Pancreas (tissue), 10 donors: ENCODE measurements at regions not wholly inside any gene's neighbourhood (a gene's known extent, or its start where the extent isn't known, plus 50 kb on each side); places are given as distances from the start of the nearest gene placed in this dataset.

ENCODE experiments used
- ATAC-seq, 4 donors: fragments of 200-7000 bp; cut with Tn5 transposase; one replicate each; pipeline versions ENCODE4 v1.8.0 to v1.9.1; 2020; ENCODE audit warnings: mild to moderate bottlenecking in 4 of 4, moderate library complexity in 4 of 4
- DNase-seq, 6 donors: peaks; one replicate each; pipeline ENCODE4 v3.0.0-alpha.2; 2020
- FAIRE-seq: peaks from 2 replicates; lab custom pipeline; 2012; peaks lifted over from hg19 to GRCh38; lab: Jason Lieb, UNC
- H3K27ac ChIP-seq, 4 donors: fragments of 200-600 bp; sonication (generic); 1 replicate in 3 of 4; 2 replicates in 1 of 4; pipeline versions ENCODE4 v1.5.0 to v1.8.0; 2020
- H3K27me3 ChIP-seq, 4 donors: fragments of 200-600 bp; one replicate each; pipeline ENCODE4 v1.8.0; 2021
- H3K36me3 ChIP-seq, 3 donors: fragments of 200-600 bp; sonication (generic) in 1 of 3; one replicate each; pipeline versions ENCODE4 v1.5.0 to v1.8.0; 2020 to 2021
- H3K4me1 ChIP-seq, 3 donors: fragments of 200-600 bp; one replicate each; pipeline ENCODE4 v1.8.0; 2021
- H3K4me3 ChIP-seq, 4 donors: fragments of 200-600 bp; sonication (generic) in 2 of 4; one replicate each; pipeline versions ENCODE4 v1.5.0 to v1.8.0; 2020 to 2021
- H3K9me3 ChIP-seq, 4 donors: fragments of 200-600 bp; one replicate each; pipeline ENCODE4 v1.8.0; 2021
- WGBS, 2 donors: extraction: QIAGEN DNeasy Blood & Tissue Kit; methylation state at CpG; one replicate each; pipeline ENCODE4 v1.1.7; 2013; 5-methylcytosine and 5-hydroxymethylcytosine counted together
- intact Hi-C, 3 donors: fragments of 100-400 bp; cut with DNase I; formaldehyde crosslinking; loops; one replicate each; pipeline versions ENCODE4 v1.11.1 to v1.14.2; 2022
- TF ChIP-seq, protein P1 (sequence below), 4 donors: fragments of 200-600 bp; sonication (generic) in 3 of 4; IDR thresholded peaks; one replicate each; pipeline versions ENCODE4 v1.5.0 to v1.8.0; 2021; ENCODE audit warnings: antibody characterized with exemption in 4 of 4
- donor health status: healthy with polysubstance abuse.
- donor health status: DM: no; HTN: no; CAD: no; lungs with moderate emphysema.
- donor health status: DM: no; HTN: no; CAD: no.
- donor health status: control.
- donor health status: control.
- donor health status: Bipolar disorder and iron deficiency.
- donor health status: DM: yes; HTN: yes; CAD: no.
- donor health status: DM: no; HTN: no; CAD: no.
- donor health status: DM: no; HTN: no; CAD: no.
- donor health status: DM: yes; HTN: yes; CAD: no.

- Histone ChIP-seq H3K9me3 (no peaks in the 10 kb centered on the region), H3K4me1 (no peaks in the 10 kb centered on the region), H3K27ac (no peak overlapping the region), H3K4me3 (no peak overlapping the region), H3K36me3 (no peaks in the 10 kb centered on the region), H3K27me3 (no peaks in the 10 kb centered on the region)
- ATAC-seq: no peak
- TF ChIP-seq, protein P1, sequence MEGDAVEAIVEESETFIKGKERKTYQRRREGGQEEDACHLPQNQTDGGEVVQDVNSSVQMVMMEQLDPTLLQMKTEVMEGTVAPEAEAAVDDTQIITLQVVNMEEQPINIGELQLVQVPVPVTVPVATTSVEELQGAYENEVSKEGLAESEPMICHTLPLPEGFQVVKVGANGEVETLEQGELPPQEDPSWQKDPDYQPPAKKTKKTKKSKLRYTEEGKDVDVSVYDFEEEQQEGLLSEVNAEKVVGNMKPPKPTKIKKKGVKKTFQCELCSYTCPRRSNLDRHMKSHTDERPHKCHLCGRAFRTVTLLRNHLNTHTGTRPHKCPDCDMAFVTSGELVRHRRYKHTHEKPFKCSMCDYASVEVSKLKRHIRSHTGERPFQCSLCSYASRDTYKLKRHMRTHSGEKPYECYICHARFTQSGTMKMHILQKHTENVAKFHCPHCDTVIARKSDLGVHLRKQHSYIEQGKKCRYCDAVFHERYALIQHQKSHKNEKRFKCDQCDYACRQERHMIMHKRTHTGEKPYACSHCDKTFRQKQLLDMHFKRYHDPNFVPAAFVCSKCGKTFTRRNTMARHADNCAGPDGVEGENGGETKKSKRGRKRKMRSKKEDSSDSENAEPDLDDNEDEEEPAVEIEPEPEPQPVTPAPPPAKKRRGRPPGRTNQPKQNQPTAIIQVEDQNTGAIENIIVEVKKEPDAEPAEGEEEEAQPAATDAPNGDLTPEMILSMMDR (IDR thresholded peaks at IDR 0.05): no peak
- intact Hi-C loops: no loop called here
- no peak for DNase-seq
- 58 to 65% methylated on average over 1 of the region's 1 CpG for WGBS, 2 donors
- no peak for FAIRE-seq
Observed at GRCh38 chr3:117291476-117291875, 581.9 kb downstream of the TUSC7 start.

GRCh38 chr3:117297065-117297464 is 587.5 kb downstream of the TUSC7 start:
- ATAC-seq (no peak), DNase-seq (no peak), FAIRE-seq (no peak)
- no peak overlapping the region for H3K27ac ChIP-seq
- TF ChIP-seq, protein P1 (IDR thresholded peaks at IDR 0.05): no peak
- no peaks in the 10 kb centered on the region for H3K9me3 ChIP-seq
- H3K4me3 ChIP-seq: no peak overlapping the region
- H3K4me1 ChIP-seq: no peaks in the 10 kb centered on the region
- no peaks in the 10 kb centered on the region for H3K27me3 ChIP-seq
- intact Hi-C loops: no loop called here
- no peaks in the 10 kb centered on the region for H3K36me3 ChIP-seq
- WGBS, 2 donors: 23 to 30% methylated on average over 1 of the region's 1 CpG

- no peaks in the 10 kb centered on the region for H3K4me1 ChIP-seq
- H3K4me3 ChIP-seq: no peak overlapping the region
- H3K27me3 ChIP-seq: no peaks in the 10 kb centered on the region
- intact Hi-C loops: no loop called here
- FAIRE-seq (no peak), ATAC-seq (no peak), DNase-seq (no peak)
- H3K9me3 ChIP-seq: no peaks in the 10 kb centered on the region
- 91 to 98% methylated on average over 2 of the region's 2 CpGs for WGBS, 2 donors
- no peaks in the 10 kb centered on the region for H3K36me3 ChIP-seq
- TF ChIP-seq, protein P1 (IDR thresholded peaks at IDR 0.05): no peak
- H3K27ac ChIP-seq: no peak overlapping the region
Observed at GRCh38 chr3:117297541-117297940, 588.0 kb downstream of the TUSC7 start.

GRCh38 chr3:117298273-117298672 is 588.7 kb downstream of the TUSC7 start:
- ATAC-seq: no peak
- no peak for FAIRE-seq
- DNase-seq: no peak
- no peak overlapping the region for H3K4me3 ChIP-seq
- no peak overlapping the region for H3K27ac ChIP-seq
- TF ChIP-seq, protein P1 (IDR thresholded peaks at IDR 0.05): no peak
- H3K4me1 ChIP-seq: no peaks in the 10 kb centered on the region
- H3K27me3 ChIP-seq: no peaks in the 10 kb centered on the region
- intact Hi-C loops: no loop called here
- H3K36me3 ChIP-seq: no peaks in the 10 kb centered on the region
- no peaks in the 10 kb centered on the region for H3K9me3 ChIP-seq

- FAIRE-seq: no peak
- whole genome bisulfite sequencing, 2 donors: 58 to 61% methylated on average over 7 of the region's 7 CpGs
- no peaks in the 10 kb centered on the region for H3K4me1 ChIP-seq
- intact Hi-C loops: no loop called here
- ATAC-seq: no peak
- no peaks in the 10 kb centered on the region for H3K36me3 ChIP-seq
- no peak overlapping the region for H3K4me3 ChIP-seq
- H3K9me3 ChIP-seq: no peaks in the 10 kb centered on the region
- H3K27ac ChIP-seq: no peak overlapping the region
- no peak for DNase-seq
- TF ChIP-seq, protein P1 (IDR thresholded peaks at IDR 0.05): no peak
- no peaks in the 10 kb centered on the region for H3K27me3 ChIP-seq
Observed at GRCh38 chr3:117302428-117302827, 592.8 kb downstream of the TUSC7 start.
